Suppressor macrophage (primary cell): ENCODE measurements at regions not wholly inside any gene's neighbourhood (a gene's known extent, or its start where the extent isn't known, plus 50 kb on each side); places are given as distances from the start of the nearest gene placed in this dataset.
"Not testable (repeated sequence)": the region's sequence is repeated elsewhere in the genome, so short reads cannot be mapped to it uniquely, and the experiment has no call there.

ENCODE experiments used
- DNase-seq, 4 experiments: peaks; one replicate each; pipeline ENCODE4 v3.0.0-alpha.2; 2020 to 2022

- no peak for DNase-seq
These were observed 679.2 kb downstream of the RPL10L start for GRCh38 chr14:45972416-45972815.

DNA sequence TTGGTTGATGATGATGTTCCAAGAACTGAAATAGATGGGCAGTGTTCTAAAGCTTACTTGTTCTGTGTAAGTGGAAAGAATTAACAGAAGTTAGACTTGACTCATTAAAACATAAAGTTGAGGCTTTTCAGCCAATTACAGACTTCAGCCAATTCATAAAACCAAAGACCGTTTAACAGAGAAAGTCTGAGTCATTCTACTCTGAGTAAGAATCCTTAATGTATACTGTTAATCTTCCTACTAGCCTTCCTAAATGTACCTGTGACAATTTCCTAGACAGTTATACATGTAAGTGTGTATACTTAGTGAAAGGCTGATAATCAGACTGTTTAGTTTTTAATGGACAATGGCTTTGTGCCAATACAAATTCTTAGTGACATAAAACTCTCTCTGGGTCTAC lies 681.0 kb downstream of the RPL10L start:
- no peak for DNase-seq

DNA sequence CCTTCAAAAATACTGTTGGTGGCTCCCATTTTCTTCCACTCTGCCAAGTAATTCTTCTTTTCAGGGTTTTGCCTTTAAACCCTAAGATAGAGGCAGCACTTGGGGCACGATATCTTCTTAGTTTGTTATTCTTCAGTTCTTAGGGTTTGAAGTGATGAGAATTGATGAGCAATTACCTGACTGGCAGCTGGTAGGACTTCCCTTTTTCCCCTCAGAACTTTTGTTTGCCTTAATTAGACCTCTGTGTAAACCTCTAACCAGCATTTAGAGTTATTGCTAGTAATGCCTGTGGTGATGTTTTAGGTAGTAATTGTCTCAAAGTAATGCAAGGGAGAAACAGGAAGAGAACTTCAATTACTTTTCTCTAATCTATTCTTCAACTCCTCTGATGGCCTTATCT lies 683.5 kb downstream of the RPL10L start:
- no peak for DNase-seq

DNA sequence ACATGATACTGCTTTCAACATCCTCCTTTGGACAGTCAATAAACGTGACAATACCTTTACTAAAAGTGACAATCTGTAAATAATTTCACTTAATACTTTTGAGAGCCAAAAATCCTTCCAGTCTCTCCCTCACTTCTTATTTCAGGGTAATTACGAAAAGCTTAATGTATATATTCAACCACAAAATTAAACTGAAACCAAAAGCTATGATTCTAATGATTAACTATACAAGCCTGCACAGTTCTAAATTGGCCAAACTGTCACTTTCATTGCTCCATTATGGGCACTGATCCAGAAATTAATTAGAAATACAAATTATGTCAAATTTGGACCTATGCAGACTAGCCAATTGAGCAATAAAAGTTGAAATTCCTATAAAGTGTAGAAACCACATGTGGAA lies 696.5 kb upstream of the MIS18BP1 start:
- no peak for DNase-seq

DNA sequence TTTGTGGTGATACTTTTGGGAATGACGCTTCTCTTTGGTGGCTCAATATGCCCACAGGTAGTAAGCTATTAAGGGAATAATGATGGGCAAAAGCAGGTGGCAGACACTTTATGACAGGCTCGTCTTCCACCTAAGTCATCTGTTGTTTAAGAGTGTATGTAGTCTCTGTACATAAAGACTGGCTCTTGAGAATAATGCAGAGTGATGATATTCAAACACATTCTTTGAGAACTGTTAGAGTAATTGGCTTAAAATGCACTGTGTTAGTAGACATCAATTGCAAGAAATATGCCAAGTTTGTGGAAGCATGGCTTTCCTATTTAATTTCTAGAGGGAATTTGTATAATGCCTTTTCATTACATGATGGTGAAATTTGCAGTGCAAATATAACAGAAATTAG lies 694.8 kb upstream of the MIS18BP1 start:
- DNase-seq, result no peak

- no peak for DNase-seq
These were observed 693.2 kb upstream of the MIS18BP1 start for GRCh38 chr14:45946251-45946650.

DNA sequence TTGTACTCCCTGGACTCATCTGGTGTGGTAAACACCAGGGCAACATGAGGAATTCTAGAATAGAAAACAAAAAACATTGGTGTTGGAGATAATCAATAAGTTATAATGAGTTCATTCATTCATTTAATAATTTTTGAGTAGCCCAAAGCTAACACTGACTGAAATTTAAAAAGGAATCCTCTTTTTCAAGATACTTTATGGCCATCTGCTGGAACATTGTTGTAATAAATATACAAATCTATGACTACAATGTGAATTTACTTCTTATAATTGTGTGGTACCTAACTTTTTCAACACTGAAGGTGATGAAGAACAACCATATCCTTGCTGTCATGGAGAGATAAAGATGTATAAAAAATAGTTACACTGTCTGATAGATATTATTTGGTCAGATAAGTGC lies 687.3 kb upstream of the MIS18BP1 start:
- DNase-seq, result no peak

DNA sequence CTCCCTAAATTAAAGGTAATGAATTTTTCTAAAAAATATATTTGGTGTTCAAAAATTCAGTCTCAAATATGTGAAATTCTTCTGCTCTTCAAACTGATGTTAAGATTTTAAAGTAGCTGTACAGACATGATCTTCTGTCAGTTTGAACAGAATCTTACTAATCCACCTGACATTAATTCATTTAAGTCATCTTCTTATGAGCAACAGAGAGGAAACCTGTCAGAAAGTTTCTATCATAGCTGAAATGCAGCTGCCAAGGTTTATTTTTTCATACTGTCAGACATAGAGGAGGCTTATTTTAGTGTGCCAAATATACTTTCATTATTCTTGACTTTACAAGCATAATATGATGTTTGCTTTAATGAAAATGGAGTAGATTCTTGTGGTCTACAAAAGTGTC lies 686.6 kb upstream of the MIS18BP1 start:
- DNase-seq, result no peak

GRCh38 chr14:45919995-45920394 lies 667.0 kb upstream of the MIS18BP1 start:
- not testable (repeated sequence) for DNase-seq

- DNase-seq, result no peak
These were observed 663.4 kb upstream of the MIS18BP1 start for GRCh38 chr14:45916340-45916953.

GRCh38 chr14:45907782-45908181 lies 654.8 kb upstream of the MIS18BP1 start:
- DNase-seq, result no peak

- DNase-seq, result no peak
These were observed 653.3 kb upstream of the MIS18BP1 start for GRCh38 chr14:45906257-45906656.

GRCh38 chr14:45905672-45906071 lies 652.7 kb upstream of the MIS18BP1 start:
- DNase-seq, result no peak

GRCh38 chr14:45904314-45904713 lies 651.3 kb upstream of the MIS18BP1 start:
- DNase-seq, result no peak

- no peak for DNase-seq
These were observed 649.2 kb upstream of the MIS18BP1 start for GRCh38 chr14:45902241-45902640.

- no peak for DNase-seq
These were observed 644.4 kb upstream of the MIS18BP1 start for GRCh38 chr14:45897439-45897838.

GRCh38 chr14:45893127-45893526 lies 640.1 kb upstream of the MIS18BP1 start:
- no peak for DNase-seq

- no peak for DNase-seq
These were observed 638.5 kb upstream of the MIS18BP1 start for GRCh38 chr14:45891417-45892080.

- DNase-seq, result not testable (repeated sequence)
These were observed 635.8 kb upstream of the MIS18BP1 start for GRCh38 chr14:45888766-45889285.

GRCh38 chr14:45877981-45878380 lies 625.0 kb upstream of the MIS18BP1 start:
- no peak for DNase-seq

- DNase-seq, result no peak
These were observed 615.9 kb upstream of the MIS18BP1 start for GRCh38 chr14:45868863-45869262.

GRCh38 chr14:45868377-45868776 lies 615.4 kb upstream of the MIS18BP1 start:
- no peak for DNase-seq

GRCh38 chr14:45867046-45867894 lies 614.3 kb upstream of the MIS18BP1 start:
- no peak for DNase-seq

GRCh38 chr14:45838597-45838996 lies 585.6 kb upstream of the MIS18BP1 start:
- no peak for DNase-seq
